B cell (primary cell): ENCODE measurements at regions not wholly inside any gene's neighbourhood (a gene's known extent, or its start where the extent isn't known, plus 50 kb on each side); places are given as distances from the start of the nearest gene placed in this dataset.
"Not testable (repeated sequence)": the region's sequence is repeated elsewhere in the genome, so short reads cannot be mapped to it uniquely, and the experiment has no call there.

Source experiments
- ATAC-seq: fragments of 200-7000 bp; cut with Tn5 transposase; one replicate; pipeline ENCODE4 v1.10.0; 2021; ENCODE audit warnings: low read depth, mild to moderate bottlenecking, moderate number of reproducible peaks, moderate library complexity
- CTCF ChIA-PET: fragments of 350-600 bp; sonication (Branson Sonifier 250); formaldehyde crosslinking; loops from one replicate; lab custom pipeline; 2021; ENCODE audit warnings: antibody characterized with exemption, inconsistent platforms; lab: Charles Lee
- POLR2A ChIA-PET: fragments of 350-600 bp; sonication (Branson Sonifier 250); formaldehyde crosslinking; loops from one replicate; lab custom pipeline; 2021; ENCODE audit warnings: antibody characterized with exemption; lab: Charles Lee
- DNase-seq: peaks from one replicate; pipeline ENCODE4 v3.0.0; 2013
- H2AFZ ChIP-seq: 2 replicates; pipeline ENCODE4 v1.6.1; 2012; ENCODE audit warnings: mild to moderate bottlenecking, low read depth, low read length; ENCODE audit not compliant: insufficient read depth, poor library complexity, severe bottlenecking
- H3K27ac ChIP-seq, 2 donors: 1 replicate in 1 of 2; 2 replicates in 1 of 2; pipeline ENCODE4 v1.5.1; 2012 to 2013; ENCODE audit warnings: low read length in 2 of 2, mild to moderate bottlenecking in 2 of 2, moderate library complexity in 1 of 2
- H3K27me3 ChIP-seq, 4 experiments: fragments of 200-600 bp in 1 of 4; sonication (generic) in 1 of 4; replicated peaks in 1 of 4; 1 replicate in 2 of 4; 2 replicates in 2 of 4; pipeline versions ENCODE4 v1.6.1 to v1.7.0; 2013 to 2016; ENCODE audit warnings: low read length in 3 of 4, mild to moderate bottlenecking in 2 of 4, mixed read lengths in 1 of 4, moderate library complexity in 1 of 4; ENCODE audit not compliant: insufficient read depth in 4 of 4, control insufficient read depth in 3 of 4; ENCODE audit errors: control extremely low read depth in 1 of 4
- H3K36me3 ChIP-seq, 2 experiments: replicated peaks in 1 of 2; 1 replicate in 1 of 2; 2 replicates in 1 of 2; pipeline versions ENCODE4 v1.6.1 to v1.7.1; 2013; ENCODE audit warnings: low read length in 1 of 2; ENCODE audit not compliant: insufficient read depth in 2 of 2, control insufficient read depth in 1 of 2; ENCODE audit errors: control extremely low read depth in 1 of 2, extremely low read depth in 1 of 2
- H3K4me1 ChIP-seq, 2 donors: fragments of 200-600 bp in 1 of 2; sonication (generic) in 1 of 2; 1 replicate in 1 of 2; 2 replicates in 1 of 2; pipeline versions ENCODE4 v1.5.1 to v1.6.1; 2013 to 2017; ENCODE audit warnings: low read length in 2 of 2; ENCODE audit not compliant: control insufficient read depth in 2 of 2, insufficient read depth in 2 of 2
- H3K4me2 ChIP-seq: replicated peaks from 2 replicates; pipeline ENCODE3; 2012; ENCODE audit warnings: mild to moderate bottlenecking, low read depth, low read length; ENCODE audit not compliant: poor library complexity, severe bottlenecking
- H3K4me3 ChIP-seq, 5 experiments: fragments of 200-600 bp in 1 of 5; sonication (generic) in 1 of 5; 1 replicate in 3 of 5; 2 replicates in 2 of 5; pipeline versions ENCODE4 v1.5.1 to v1.7.0; 2011 to 2016; ENCODE audit warnings: low read length in 4 of 5, mild to moderate bottlenecking in 4 of 5, low read depth in 2 of 5, control low read depth in 1 of 5, moderate library complexity in 1 of 5; ENCODE audit not compliant: insufficient read depth in 1 of 5; ENCODE audit errors: control extremely low read depth in 1 of 5, extremely low read depth in 1 of 5
- H3K79me2 ChIP-seq: fragments of 200-600 bp; sonication (generic); one replicate; pipeline ENCODE4 v1.6.0; 2016; ENCODE audit warnings: low read length; ENCODE audit not compliant: control insufficient read depth, insufficient read depth
- H3K9ac ChIP-seq: fragments of 200-600 bp; sonication (generic); 2 replicates; pipeline ENCODE4 v1.6.1; 2017; ENCODE audit warnings: mild to moderate bottlenecking, low read length, moderate library complexity
- H3K9me3 ChIP-seq, 3 donors: one replicate each; pipeline versions ENCODE4 v1.6.1 to v1.7.1; 2013; ENCODE audit warnings: low read length in 2 of 3; ENCODE audit not compliant: control insufficient read depth in 2 of 3, insufficient read depth in 1 of 3; ENCODE audit errors: control extremely low read depth in 1 of 3
- H4K20me1 ChIP-seq: 2 replicates; pipeline ENCODE4 v1.6.0; 2012; ENCODE audit warnings: mild to moderate bottlenecking, low read length; ENCODE audit not compliant: insufficient read depth, control insufficient read depth, poor library complexity, severe bottlenecking
- H3K27ac Mint-ChIP-seq: one replicate; pipeline ENCODE4 v1.8.0; 2021; ENCODE audit warnings: mixed read lengths
- H3K27me3 Mint-ChIP-seq: one replicate; pipeline ENCODE4 v1.8.0; 2021; ENCODE audit warnings: mixed read lengths
- H3K4me1 Mint-ChIP-seq: one replicate; pipeline ENCODE4 v1.8.0; 2021; ENCODE audit warnings: mixed read lengths
- H3K4me3 Mint-ChIP-seq: one replicate; pipeline ENCODE4 v1.8.0; 2021; ENCODE audit warnings: mixed read lengths
- H3K9me3 Mint-ChIP-seq: one replicate; pipeline ENCODE4 v1.8.0; 2022; ENCODE audit warnings: mixed read lengths; ENCODE audit not compliant: insufficient read depth
- WGBS: methylation state at CpG from one replicate; pipeline ENCODE4 v1.1.5; 2013; ENCODE audit warnings: missing lambda C conversion rate; ENCODE audit not compliant: insufficient coverage; 5-methylcytosine and 5-hydroxymethylcytosine counted together
- intact Hi-C: fragments of 100-400 bp; cut with micrococcal nuclease; formaldehyde crosslinking; loops from one replicate; pipeline ENCODE4 v1.10.0; 2022

GRCh38 chr1:120519196-120519595 is 104.4 kb downstream of the NBPF8 start:
- H3K36me3 ChIP-seq, H3K9me3 ChIP-seq, H3K4me1 Mint-ChIP-seq, CTCF ChIA-PET, H3K9ac ChIP-seq, H3K27me3 ChIP-seq, ATAC-seq, H2AFZ ChIP-seq, H3K4me1 ChIP-seq, H3K4me3 ChIP-seq, H3K9me3 Mint-ChIP-seq, intact Hi-C loops, POLR2A ChIA-PET, H3K27ac Mint-ChIP-seq, H4K20me1 ChIP-seq, H3K79me2 ChIP-seq, H3K4me2 ChIP-seq, H3K27me3 Mint-ChIP-seq, H3K27ac ChIP-seq, H3K4me3 Mint-ChIP-seq, DNase-seq: not testable (repeated sequence)
- no CpG with 5 or more reads among the region's 8 CpGs for WGBS

GRCh38 chr1:120524416-120524815 is 109.6 kb downstream of the NBPF8 start:
- H3K4me3 ChIP-seq, ATAC-seq, H3K9ac ChIP-seq, H3K27me3 Mint-ChIP-seq, DNase-seq, H3K79me2 ChIP-seq, CTCF ChIA-PET, H3K4me2 ChIP-seq, H4K20me1 ChIP-seq, H3K27me3 ChIP-seq, H3K4me1 Mint-ChIP-seq, H2AFZ ChIP-seq, intact Hi-C loops, H3K36me3 ChIP-seq, H3K4me3 Mint-ChIP-seq, H3K4me1 ChIP-seq, H3K9me3 Mint-ChIP-seq, POLR2A ChIA-PET, H3K9me3 ChIP-seq, H3K27ac ChIP-seq, H3K27ac Mint-ChIP-seq: not testable (repeated sequence)
- WGBS: no CpG with 5 or more reads among the region's 7 CpGs

GRCh38 chr1:120525386-120525785 is 110.6 kb downstream of the NBPF8 start:
- H3K9me3 ChIP-seq, H3K27ac ChIP-seq, H3K4me3 Mint-ChIP-seq, intact Hi-C loops, H3K27ac Mint-ChIP-seq, H3K36me3 ChIP-seq, H3K27me3 Mint-ChIP-seq, H3K9me3 Mint-ChIP-seq, CTCF ChIA-PET, POLR2A ChIA-PET, DNase-seq, ATAC-seq, H3K4me2 ChIP-seq, H3K9ac ChIP-seq, H3K4me1 ChIP-seq, H3K4me3 ChIP-seq, H3K27me3 ChIP-seq, H2AFZ ChIP-seq, H3K79me2 ChIP-seq, H4K20me1 ChIP-seq, H3K4me1 Mint-ChIP-seq: not testable (repeated sequence)
- no CpG with 5 or more reads among the region's 3 CpGs for WGBS

- DNase-seq, H3K4me2 ChIP-seq, intact Hi-C loops, POLR2A ChIA-PET, H3K9ac ChIP-seq, H3K27ac Mint-ChIP-seq, H3K27me3 ChIP-seq, CTCF ChIA-PET, H3K4me1 Mint-ChIP-seq, H4K20me1 ChIP-seq, H2AFZ ChIP-seq, H3K27ac ChIP-seq, H3K4me3 Mint-ChIP-seq, H3K79me2 ChIP-seq, H3K9me3 ChIP-seq, H3K4me1 ChIP-seq, H3K9me3 Mint-ChIP-seq, H3K36me3 ChIP-seq, ATAC-seq, H3K27me3 Mint-ChIP-seq, H3K4me3 ChIP-seq: not testable (repeated sequence)
- WGBS: no CpG with 5 or more reads among the region's 5 CpGs
Measured at GRCh38 chr1:120529475-120530089, 114.7 kb downstream of the NBPF8 start.
